HG03064 (cell line): ENCODE measurements at regions not wholly inside any gene's neighbourhood (a gene's known extent, or its start where the extent isn't known, plus 50 kb on each side); places are given as distances from the start of the nearest gene placed in this dataset.

ENCODE experiments used
- ATAC-seq: cut with Tn5 transposase; IDR thresholded peaks from one replicate; pipeline ENCODE4 v1.9.1; 2021; ENCODE audit warnings: low read depth; ENCODE audit not compliant: unreplicated experiment

DNA sequence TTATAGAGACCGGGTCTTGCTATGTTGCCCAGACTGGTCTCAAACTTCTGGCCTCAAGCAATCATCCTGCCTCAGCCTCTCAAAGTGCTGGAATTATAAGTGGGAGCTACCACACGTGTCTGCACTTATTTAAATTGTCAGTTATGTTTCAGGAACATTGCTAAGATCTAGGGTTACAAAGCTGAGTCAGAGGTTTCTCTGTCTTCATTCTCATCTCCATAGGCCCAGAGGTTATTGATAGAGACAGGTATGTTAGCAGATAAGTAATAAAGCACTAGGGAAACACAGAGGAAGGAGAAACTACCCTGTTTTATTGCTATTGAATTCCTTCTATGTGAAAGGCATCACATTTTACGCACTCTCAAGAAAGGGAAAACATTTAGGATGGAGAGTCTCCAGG, 214.1 kb downstream of the REEP3 start:
- no peak for ATAC-seq

DNA sequence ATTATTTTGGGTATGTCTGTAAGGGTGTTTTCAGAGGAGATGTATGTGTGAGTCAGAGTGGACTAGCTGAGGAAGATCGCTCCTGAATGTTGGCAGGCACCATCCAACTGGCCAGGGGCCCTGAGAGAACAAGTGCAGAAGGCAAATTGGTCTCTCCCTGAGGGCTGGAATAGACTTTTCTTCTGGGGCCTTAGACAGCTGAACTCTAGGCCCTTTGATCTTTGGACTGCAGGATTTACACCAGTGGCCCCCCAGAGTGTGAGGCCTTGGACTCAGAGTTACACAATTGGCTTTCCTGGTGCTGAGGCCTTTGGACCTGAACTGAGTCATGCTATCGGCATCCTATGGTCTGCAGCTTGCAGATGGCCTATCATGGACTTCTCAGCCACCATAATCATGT, 217.2 kb downstream of the REEP3 start:
- ATAC-seq = no peak

DNA sequence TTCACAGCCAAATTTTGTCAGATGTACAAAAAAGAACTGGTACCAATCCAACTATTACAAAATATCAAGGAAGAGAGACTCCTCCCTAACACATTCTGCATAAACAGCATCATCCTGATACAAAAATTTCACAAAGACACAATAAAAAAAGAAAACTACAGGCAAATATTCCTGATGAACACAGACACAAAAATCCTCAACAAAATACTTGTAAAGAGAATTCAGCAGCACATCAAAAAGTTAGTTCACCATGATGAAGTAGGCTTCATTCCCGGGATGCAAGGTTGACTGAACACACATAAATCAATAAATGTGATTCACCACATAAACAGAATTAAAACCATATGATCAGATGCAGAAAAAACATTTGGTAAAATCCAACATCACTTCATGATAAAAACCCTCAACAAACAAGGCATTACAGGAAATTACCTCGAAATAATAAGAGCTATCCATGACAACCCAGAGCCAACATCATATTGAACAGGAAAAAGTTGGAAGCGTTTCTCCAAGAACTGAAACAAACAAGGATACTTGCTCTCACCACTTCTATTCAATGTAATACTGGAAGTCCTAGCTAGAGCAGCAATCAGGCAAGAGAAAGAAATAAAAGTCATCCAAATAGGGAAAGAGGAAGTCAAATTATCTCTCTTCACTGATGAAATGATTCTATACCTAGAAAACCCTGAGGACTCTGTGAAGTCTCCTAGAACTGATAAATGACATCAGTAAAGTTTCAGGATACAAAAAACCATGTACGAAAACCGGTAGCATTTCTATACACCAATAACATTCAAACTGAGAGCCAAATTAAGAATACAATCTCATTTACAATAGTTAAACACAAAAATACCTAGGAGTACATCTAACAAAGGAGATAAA, 223.1 kb downstream of the REEP3 start:
- no peak for ATAC-seq

DNA sequence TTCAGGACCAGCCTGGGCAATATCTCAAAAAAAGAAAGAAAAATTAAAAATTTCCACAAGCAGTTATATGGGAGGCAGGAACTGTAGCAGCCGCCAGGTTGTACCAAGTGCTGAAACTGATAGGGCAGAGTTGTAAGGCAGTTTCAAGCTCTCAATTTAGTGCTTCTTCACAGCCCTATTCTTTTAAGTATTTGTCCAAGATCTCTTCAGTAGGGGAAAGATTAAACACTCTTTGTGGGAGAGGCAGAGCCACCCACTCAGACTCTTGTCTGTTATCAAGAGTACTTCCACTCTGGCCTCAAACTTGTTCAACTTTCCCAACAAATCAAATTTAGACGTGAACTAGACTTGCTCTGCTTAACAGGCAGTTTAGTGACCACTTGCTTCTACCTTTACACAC, 228.7 kb downstream of the REEP3 start:
- ATAC-seq = no peak

DNA sequence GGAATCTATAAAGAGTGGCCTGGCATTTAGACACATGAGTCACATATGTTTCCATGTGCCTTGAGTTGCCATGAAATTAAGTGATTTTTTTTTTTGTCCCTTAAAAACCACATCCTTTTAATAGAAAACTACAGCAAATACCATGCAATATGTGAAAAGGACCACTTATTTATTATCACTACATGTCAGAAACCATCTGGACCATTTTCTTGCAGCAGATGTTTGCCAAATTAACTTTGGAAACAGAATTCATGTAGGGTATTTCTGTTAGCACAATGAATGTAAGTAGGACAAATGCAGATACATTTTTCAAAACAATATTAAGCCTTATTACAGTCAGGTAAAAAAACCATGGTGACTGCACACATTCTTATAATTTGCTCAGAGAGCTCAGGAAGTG, 230.6 kb downstream of the REEP3 start:
- ATAC-seq = no peak

DNA sequence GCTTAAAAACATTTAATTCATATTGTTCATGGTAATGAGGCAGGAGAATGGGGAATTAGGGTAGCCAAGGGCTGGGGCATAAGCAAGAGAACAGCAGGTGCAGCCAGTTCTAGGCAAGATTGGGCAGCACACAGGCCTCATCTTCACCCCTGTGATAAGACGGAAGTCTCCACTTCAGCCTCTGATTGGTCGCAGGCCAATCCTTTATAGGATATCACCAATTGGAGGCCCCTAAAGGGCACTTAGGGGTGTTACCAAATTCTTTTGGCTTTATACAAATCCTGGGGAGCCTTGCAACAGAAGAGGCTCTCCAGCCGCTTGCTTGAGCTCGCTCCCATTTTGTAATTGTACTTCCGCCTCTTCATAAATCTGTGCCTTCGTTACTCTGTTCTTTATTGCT, 231.1 kb downstream of the REEP3 start:
- no peak for ATAC-seq

DNA sequence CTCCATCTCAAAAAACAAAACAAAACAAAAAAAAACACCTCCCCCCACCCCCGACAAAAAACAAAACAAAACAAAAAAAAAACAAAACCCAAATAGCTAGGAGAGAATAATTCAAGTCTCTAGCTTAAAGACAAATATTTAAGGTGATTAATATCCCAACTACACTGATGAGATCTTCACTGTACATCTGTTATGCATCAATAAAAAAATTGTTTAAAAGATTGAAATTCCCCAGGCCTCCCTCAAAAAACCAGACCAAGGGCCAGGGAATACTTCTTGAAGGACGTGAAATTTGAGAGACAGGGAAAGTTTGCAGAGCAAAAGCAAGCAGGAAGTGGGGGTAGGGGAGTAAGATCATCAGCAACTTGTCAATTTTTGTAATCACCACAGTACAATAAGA, 232.6 kb downstream of the REEP3 start:
- no peak for ATAC-seq

DNA sequence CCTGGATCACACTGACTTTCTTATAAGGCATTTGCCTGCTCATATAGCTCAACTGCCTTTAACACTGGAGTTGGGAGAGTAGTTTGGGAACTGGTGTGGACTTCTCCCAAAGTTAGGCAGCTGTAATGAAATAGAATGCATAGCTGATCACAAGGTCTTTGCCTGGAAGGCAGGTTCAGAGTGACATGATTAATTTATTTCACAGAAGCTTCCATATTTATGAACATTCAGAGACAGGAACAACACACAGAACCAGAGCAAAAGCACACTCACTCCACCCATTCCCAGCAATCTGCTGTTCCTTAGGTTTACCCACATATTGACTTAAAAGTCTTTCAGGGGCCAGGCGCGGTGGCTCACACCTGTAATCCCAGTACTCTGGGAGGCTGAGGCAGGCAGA, 234.2 kb downstream of the REEP3 start:
- no peak for ATAC-seq

DNA sequence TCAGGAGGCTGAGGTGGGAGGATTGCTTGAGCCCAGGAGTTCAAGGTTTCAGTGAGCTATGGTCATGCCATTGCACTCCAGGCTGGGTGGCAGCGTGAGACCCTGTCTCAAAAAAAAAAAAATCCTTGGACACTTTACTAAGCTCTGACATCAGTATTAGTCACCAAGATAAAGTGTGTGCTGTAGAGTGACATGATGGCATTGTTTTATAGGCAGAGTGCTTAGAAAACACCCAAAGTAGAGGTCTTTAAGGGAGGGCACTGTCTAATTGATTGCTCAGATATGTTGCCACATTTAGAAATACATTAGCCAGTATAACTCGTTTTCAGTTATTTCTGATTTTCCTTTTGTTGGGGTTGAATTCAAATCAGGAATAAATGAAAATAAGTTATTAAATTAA, 235.9 kb downstream of the REEP3 start:
- no peak for ATAC-seq

DNA sequence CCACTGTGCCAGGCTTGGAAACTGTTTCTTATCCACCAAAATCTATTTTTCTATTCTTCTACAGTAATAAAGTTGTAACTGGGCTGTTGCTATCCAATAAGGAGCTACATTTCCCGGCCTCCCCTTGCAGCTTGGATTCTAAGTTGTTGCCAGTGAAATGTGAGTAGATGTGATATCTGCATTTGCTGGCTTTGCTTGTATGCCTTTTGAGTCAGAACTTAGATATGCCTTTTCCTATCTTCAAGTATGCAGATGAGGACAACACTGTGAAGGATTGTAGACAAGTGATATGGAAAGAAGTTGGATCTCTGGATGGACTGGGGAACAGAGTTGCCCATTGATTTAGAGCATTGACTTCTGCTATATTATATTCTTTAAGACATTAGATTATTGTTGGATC, 236.9 kb downstream of the REEP3 start:
- no peak for ATAC-seq

DNA sequence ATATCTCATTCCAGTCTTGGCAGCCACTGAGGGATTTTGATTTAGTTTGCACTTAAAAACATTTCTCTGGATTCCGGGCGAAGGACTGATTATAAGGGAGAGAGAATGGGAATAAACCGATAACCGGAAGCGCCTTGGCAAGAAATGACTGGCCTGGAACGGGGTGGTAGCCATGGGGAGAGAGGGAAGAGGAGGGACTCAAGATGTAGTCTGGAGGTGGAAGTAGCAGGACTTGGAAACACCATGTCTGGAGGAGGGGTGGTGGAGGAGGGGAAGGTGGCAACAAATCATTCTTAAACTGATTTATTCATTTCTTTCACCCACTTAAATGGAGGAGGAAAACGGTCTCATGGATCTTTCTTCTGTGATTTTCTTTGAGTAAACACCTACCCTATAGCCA, 238.1 kb downstream of the REEP3 start:
- no peak for ATAC-seq

DNA sequence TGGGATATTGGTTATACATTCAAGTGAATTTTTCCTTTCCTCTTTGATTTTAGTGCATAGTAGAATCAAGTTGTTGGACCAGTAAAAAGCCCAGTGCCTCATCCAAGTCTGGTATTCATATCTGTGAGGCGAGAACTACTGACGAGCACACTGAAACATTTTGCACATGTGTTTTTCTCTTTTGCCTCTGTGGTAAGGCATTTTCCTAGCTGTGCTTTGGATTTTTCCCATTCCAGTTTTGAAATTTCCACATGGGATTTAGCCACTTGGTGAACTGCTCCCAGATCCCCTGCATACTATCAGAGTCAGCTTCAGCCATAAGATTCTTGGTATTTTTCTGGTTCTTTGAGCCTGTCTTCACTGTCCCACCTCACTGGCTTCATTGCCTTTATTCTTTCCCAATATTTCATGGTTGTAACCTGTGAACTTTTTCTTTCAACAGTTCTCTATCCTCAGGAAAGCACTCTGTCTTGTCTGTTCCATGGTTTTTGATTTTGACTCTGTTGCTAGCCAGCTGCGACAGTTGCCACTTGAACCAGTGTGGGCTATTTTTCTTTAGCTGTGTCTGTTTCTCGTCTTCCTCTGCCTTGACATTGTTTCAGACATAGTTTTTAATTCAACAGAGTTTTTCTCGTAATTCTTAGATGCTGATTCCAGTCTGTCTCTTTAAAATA, 239.0 kb downstream of the REEP3 start:
- no peak for ATAC-seq

DNA sequence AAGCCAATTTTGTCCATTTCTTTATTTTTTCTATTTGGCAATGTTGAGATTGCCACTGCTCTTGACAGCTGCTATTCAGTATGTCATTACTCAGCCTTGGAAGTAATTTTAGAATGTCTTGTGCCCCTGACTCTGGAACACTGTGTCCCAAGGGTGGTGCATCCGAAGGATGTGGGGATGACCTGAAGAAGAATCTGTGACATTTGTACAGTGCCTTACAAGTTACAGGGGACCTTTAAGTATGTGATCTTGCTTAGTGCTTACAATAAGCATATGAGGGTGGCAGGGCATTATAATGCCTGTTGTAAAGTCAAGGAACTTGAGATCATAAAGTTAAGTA, 239.5 kb downstream of the REEP3 start:
- no peak for ATAC-seq

DNA sequence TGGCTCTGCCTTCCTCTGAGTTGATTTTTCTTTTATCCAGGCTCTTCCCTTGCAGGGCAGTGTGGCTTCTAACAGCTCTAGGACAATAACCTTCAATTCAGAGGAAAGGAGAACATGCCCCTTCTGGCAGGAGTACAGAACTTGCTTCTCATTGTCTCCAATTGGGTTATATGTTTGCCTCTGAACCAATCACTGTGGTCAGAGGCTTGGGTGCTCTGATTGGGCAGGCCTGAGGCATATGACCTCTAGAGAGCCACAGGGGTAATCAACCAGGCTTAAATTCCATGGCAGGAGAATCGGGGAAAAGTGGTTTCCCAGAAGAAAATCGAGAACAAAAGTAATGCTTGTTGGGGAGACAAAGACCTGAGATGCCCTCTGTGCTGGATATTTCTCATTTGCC, 240.0 kb downstream of the REEP3 start:
- ATAC-seq = no peak

DNA sequence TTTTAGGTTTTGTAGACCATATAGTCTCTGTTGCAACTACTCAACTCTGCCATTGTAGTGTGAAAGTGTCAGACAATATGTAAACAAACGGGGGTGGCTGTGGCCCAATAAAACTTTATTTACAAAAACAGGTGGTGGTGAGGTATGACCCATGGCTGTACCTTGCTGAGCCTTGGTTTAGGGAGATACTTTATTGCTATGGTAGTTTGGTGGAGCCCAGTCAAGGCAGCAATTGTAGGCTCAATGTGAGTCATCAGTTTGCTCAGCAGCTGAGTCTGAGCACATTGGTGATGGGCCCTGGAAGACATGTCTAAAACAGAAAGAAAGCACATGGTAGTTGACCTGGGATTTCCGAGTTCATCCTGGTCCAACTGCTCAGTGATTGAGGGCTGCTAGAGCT, 242.5 kb downstream of the REEP3 start:
- ATAC-seq = no peak

DNA sequence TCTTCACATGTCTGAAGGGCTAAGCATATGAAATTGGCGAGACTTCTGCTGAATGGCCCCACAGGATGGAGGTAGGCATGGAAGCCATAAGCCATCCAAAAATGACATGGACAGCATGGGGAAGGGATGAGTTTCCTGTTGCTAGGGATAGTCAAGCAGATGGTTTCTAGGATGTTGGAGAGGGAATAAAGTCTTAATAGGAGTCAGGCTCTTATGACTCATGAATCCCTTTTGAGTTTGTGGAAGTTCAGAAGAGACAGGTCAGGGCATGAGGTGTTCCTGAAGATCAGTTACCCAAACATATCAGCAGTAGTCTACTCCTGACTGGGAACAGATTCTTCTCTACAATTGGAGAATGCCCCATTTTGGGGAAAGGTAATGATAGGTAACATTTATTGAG, 243.9 kb downstream of the REEP3 start:
- ATAC-seq = no peak

DNA sequence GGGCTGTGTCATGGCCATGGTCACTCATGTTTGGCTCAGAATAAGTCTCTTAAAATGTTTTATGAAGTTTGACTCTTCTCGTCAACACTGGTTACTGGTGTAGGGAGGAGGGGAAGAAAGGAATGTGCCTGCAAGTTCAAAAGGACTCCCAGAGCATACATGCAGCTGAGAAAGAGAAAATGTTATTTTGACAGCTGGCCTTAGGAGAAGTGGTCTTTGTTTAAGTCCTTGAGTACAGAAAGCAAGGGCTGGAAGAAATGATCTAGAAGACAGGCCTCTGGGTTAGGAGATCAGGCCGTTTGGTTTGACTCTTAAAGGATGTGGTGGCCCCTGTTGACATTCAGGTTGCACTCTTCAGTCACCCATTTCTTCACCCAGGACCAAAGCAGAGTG, 245.5 kb downstream of the REEP3 start:
- ATAC-seq = no peak

DNA sequence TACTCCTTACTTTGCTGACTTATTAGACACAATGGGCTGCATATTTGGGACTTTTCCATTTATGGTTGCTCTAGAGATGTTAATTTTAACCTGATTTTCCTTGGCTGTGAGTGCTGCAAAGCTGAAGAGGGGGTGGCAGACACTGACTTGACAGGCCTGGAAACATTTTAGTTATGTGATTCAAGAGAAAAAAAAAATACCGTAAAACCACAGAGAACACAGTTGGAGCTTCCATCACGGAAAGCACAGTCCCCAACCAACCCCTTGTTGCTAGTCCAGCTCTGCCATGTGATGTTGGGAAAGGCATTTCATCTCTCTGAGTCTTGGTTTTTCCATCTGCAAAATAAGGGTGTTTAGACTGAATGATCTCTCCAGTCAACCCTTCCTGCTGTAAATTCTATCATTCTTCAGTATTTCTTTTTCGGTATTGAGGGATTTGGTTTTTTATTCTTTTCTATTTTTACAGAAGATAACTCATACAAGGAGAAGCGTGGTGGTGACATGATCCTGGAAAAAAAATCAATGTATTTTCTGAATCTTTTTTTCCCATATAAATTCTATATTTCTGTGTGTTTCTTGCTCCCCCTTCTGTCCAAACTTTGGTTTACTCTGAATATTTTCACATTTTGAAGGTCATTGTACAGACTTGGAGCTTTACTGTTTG, 246.1 kb downstream of the REEP3 start:
- ATAC-seq = no peak

DNA sequence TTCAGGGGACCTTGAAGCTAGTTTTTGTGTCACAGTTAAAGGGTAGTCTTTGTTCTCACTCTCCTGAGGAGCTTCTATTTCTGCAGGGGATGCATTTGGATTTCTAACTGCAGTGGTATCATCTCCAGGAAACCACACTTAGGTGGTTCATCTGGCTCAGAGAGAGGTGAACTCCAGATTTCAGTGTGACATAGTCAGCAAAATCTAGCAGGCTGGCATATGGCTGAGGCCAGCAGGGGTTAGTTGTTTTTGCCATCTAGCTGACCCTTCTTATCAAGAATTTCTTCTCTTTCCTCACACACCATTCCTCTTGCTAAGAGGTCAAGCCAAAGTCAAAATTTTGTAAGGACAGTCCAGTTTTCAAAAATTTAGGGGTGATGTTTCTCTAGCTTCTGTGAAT, 248.2 kb downstream of the REEP3 start:
- no peak for ATAC-seq

DNA sequence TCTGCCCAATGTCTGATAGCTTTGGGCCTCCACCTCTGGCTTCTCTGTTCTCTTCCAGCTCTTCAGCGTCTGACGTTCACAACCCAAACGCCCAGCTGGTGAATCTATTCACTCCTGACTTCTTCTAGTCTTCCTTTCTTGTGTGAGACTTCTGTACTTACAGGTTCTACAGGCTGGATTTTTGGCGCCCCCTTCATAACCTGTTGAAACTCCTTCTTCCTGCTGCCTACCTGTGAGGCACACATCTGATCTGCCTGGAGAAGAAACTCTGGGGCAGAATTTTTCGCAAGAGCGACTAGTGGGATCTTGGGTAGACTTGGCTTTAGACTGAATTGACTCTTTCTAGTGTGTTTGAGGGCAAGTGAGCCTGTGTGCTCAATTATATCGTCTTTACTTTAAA, 249.3 kb downstream of the REEP3 start:
- ATAC-seq = no peak

DNA sequence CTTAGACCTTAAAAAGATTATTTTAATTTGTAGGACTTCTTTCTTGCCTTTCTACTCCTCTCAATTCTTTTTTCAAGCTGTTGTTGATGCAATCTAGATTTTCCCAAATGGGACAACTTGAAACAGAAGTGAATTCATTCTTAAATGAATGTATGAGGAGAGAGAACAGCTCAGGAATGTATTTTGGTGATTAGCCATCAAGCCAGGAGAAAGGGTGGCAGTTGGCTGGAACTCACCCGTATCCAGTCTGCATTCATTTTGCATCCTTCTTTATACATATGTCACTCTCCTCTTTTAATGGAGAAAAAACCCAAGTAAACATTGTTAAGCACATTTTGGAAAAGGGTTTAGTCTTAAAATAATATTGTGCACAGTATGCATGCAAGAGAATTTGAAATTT, 251.3 kb downstream of the REEP3 start:
- ATAC-seq = no peak

DNA sequence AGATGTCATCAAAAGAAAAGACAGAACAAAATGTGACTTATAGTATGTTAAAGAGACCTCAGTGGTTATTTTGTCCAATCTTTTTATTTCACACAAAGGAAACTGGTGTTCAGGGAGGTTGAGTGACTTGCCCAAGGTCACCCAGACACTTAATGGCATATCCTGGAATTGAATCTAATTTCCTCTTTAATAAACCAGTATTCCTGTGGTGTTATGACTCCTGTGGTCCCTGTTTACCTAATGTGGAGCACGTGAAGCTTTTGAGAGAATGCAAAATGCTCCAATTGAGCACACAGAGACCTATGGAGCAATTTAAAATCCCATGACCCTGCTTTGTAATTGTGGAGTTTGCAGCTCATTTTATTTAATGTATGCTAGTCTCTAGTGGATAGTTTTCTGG, 251.9 kb downstream of the REEP3 start:
- no peak for ATAC-seq
